Loucy (cell line): ENCODE measurements at regions not wholly inside any gene's neighbourhood (a gene's known extent, or its start where the extent isn't known, plus 50 kb on each side); places are given as distances from the start of the nearest gene placed in this dataset.

ENCODE experiments used
- H2AFZ ChIP-seq: fragments of 200-600 bp; sonication (generic); 2 replicates; pipeline ENCODE4 v1.6.0; 2016; ENCODE audit warnings: antibody characterized with exemption, mild to moderate bottlenecking, low read length, moderate library complexity
- H3F3A ChIP-seq: fragments of 200-600 bp; 2 replicates; pipeline ENCODE4 v1.6.0; 2016; ENCODE audit warnings: antibody characterized with exemption, low read depth, mild to moderate bottlenecking
- H3K27me3 ChIP-seq: fragments of 200-600 bp; sonication (generic); 2 replicates; pipeline ENCODE4 v1.6.1; 2014; ENCODE audit warnings: low read length, mild to moderate bottlenecking; ENCODE audit not compliant: insufficient read depth, poor library complexity, severe bottlenecking
- H3K36me3 ChIP-seq: fragments of 200-600 bp; sonication (generic); 2 replicates; pipeline ENCODE4 v1.6.1; 2016; ENCODE audit warnings: low read length; ENCODE audit not compliant: insufficient read depth
- H3K4me1 ChIP-seq: fragments of 200-600 bp; sonication (generic); 2 replicates; pipeline ENCODE4 v1.5.1; 2014; ENCODE audit warnings: low read length, mild to moderate bottlenecking; ENCODE audit not compliant: insufficient read depth, poor library complexity, severe bottlenecking
- H3K4me2 ChIP-seq: fragments of 200-600 bp; sonication (generic); 2 replicates; pipeline ENCODE4 v1.6.0; 2014; ENCODE audit warnings: antibody characterized with exemption, low read length, low read depth, mild to moderate bottlenecking; ENCODE audit not compliant: poor library complexity, severe bottlenecking
- H3K4me3 ChIP-seq: fragments of 200-600 bp; sonication (generic); 2 replicates; pipeline ENCODE4 v1.5.1; 2014; ENCODE audit warnings: low read length, mild to moderate bottlenecking, mixed read lengths; ENCODE audit not compliant: poor library complexity, severe bottlenecking
- H3K79me2 ChIP-seq: fragments of 200-600 bp; sonication (generic); 2 replicates; pipeline ENCODE4 v1.6.1; 2014; ENCODE audit warnings: low read length; ENCODE audit not compliant: insufficient read depth
- H3K9ac ChIP-seq: fragments of 200-600 bp; sonication (generic); 2 replicates; pipeline ENCODE4 v1.6.0; 2014; ENCODE audit warnings: mild to moderate bottlenecking, low read depth, low read length, moderate library complexity; ENCODE audit not compliant: poor library complexity, severe bottlenecking
- H3K9me2 ChIP-seq: fragments of 200-600 bp; sonication (generic); replicated peaks from 2 replicates; pipeline ENCODE4 v1.6.1; 2016; ENCODE audit warnings: low read depth, low read length, mixed read lengths
- H3K9me3 ChIP-seq: fragments of 200-600 bp; sonication (generic); 2 replicates; pipeline ENCODE4 v1.6.1; 2014; ENCODE audit warnings: mild to moderate bottlenecking, antibody characterized with exemption, low read length, low read depth; ENCODE audit not compliant: insufficient read depth
- H4K20me1 ChIP-seq: fragments of 200-600 bp; sonication (generic); 2 replicates; pipeline ENCODE4 v1.6.0; 2014; ENCODE audit warnings: antibody characterized with exemption, low read length, mild to moderate bottlenecking; ENCODE audit not compliant: insufficient read depth, poor library complexity, severe bottlenecking
- EZH2phosphoT487 ChIP-seq: fragments of 200-600 bp; IDR thresholded peaks from 2 replicates; pipeline ENCODE4 v1.6.1; 2018; ENCODE audit warnings: antibody characterized with exemption, mild to moderate bottlenecking, moderate library complexity, borderline replicate concordance
- TF ChIP-seq, protein P1 (sequence below): fragments of 200-600 bp; sonication (generic); conservative IDR thresholded peaks from 2 replicates; pipeline ENCODE4 v1.5.1; 2014; ENCODE audit warnings: mild to moderate bottlenecking, antibody characterized with exemption, low read length

DNA sequence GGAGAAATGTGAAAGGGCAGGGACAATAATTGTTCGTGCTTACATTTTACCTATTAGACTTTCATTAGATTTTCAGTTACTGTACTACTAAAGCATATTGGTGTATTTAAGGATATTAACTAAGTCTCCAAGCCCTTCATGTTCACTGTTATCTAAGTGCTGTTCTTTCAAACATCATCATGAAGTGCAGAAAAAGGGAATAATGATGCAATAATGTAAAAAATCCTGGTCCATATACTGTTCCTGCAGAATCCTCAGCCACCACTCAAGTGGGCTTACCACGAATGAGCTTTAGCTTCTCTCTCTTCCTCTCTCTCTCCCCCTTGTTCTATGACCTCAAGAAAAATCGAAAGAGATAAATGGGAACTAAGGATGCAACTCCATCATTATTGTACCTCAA is 600.7 kb downstream of the UTRN start:
- no peaks in the 10 kb centered on the region for H3F3A ChIP-seq
- TF ChIP-seq, protein P1, sequence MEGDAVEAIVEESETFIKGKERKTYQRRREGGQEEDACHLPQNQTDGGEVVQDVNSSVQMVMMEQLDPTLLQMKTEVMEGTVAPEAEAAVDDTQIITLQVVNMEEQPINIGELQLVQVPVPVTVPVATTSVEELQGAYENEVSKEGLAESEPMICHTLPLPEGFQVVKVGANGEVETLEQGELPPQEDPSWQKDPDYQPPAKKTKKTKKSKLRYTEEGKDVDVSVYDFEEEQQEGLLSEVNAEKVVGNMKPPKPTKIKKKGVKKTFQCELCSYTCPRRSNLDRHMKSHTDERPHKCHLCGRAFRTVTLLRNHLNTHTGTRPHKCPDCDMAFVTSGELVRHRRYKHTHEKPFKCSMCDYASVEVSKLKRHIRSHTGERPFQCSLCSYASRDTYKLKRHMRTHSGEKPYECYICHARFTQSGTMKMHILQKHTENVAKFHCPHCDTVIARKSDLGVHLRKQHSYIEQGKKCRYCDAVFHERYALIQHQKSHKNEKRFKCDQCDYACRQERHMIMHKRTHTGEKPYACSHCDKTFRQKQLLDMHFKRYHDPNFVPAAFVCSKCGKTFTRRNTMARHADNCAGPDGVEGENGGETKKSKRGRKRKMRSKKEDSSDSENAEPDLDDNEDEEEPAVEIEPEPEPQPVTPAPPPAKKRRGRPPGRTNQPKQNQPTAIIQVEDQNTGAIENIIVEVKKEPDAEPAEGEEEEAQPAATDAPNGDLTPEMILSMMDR = no peak
- TF ChIP-seq EZH2phosphoT487 = no peak
- H3K9me3 ChIP-seq = no peaks in the 10 kb centered on the region
- no peak overlapping the region for H3K4me2 ChIP-seq
- H3K9ac ChIP-seq = no peak overlapping the region
- peaks cover 5% of the 10 kb centered on the region for H3K4me1 ChIP-seq
- H4K20me1 ChIP-seq = no peaks in the 10 kb centered on the region
- no peaks in the 10 kb centered on the region for H3K9me2 ChIP-seq
- no peaks in the 10 kb centered on the region for H3K27me3 ChIP-seq
- no peak overlapping the region for H2AFZ ChIP-seq
- H3K36me3 ChIP-seq = no peaks in the 10 kb centered on the region
- H3K79me2 ChIP-seq = no peaks in the 10 kb centered on the region
- H3K4me3 ChIP-seq = no peak overlapping the region

DNA sequence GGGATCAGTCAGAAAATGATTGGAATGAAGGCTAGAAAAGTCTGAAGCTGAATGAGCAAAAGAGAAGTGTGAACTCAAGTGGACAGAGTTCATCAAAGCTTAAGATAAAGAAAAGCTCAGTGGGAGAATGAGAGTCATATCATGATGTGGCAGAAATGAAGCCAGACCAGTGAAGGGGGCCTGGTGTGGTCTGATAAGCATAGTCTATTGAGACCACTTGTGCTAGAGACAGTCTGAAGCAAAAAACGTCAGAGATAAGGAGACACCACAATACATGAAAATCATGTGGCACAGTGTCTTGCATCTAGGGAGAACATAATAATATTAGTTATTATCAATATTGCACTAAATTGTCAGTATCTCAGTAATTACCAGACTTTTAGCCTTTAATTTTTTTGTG is 601.5 kb downstream of the UTRN start:
- H3K4me1 ChIP-seq = peaks cover 5% of the 10 kb centered on the region
- H3F3A ChIP-seq = no peaks in the 10 kb centered on the region
- no peaks in the 10 kb centered on the region for H3K9me3 ChIP-seq
- no peaks in the 10 kb centered on the region for H3K36me3 ChIP-seq
- no peaks in the 10 kb centered on the region for H4K20me1 ChIP-seq
- no peak overlapping the region for H3K9ac ChIP-seq
- H3K79me2 ChIP-seq = no peaks in the 10 kb centered on the region
- H3K4me3 ChIP-seq = no peak overlapping the region
- no peak overlapping the region for H2AFZ ChIP-seq
- H3K27me3 ChIP-seq = no peaks in the 10 kb centered on the region
- no peaks in the 10 kb centered on the region for H3K9me2 ChIP-seq
- TF ChIP-seq EZH2phosphoT487 = no peak
- TF ChIP-seq, protein P1 = no peak
- H3K4me2 ChIP-seq = no peak overlapping the region

DNA sequence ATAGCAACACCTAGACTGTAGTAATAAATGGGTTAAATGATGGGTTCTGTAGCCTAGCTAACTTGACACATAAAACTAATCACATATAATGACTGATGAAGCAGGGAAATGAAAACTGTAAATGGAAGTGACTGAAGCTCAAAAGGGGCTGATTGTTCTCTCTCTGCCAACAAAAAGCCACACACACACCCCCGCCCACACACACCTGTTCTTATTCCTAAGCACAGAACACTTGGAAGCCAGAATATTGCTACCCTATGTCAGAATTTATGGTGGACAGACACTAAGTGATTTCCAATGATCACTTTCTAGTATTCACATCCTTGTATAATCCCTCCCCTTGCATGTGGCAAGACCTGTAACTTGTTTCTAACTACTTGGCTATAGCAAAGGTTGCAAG is 603.5 kb downstream of the UTRN start:
- Histone ChIP-seq H3K27me3 (no peaks in the 10 kb centered on the region), H3K36me3 (no peaks in the 10 kb centered on the region), H3K4me3 (no peak overlapping the region), H3K9me2 (no peaks in the 10 kb centered on the region), H3F3A (no peaks in the 10 kb centered on the region), H4K20me1 (no peaks in the 10 kb centered on the region), H3K79me2 (no peaks in the 10 kb centered on the region), H3K4me2 (no peak overlapping the region), H3K4me1 (peaks cover 5% of the 10 kb centered on the region), H3K9ac (no peak overlapping the region), H3K9me3 (no peaks in the 10 kb centered on the region), H2AFZ (no peak overlapping the region)
- TF ChIP-seq, protein P1 = no peak
- TF ChIP-seq EZH2phosphoT487 = no peak
